K562 (cell line): ENCODE measurements at regions not wholly inside any gene's neighbourhood (a gene's known extent, or its start where the extent isn't known, plus 50 kb on each side); places are given as distances from the start of the nearest gene placed in this dataset.

Source experiments
- ATAC-seq: fragments of 200-7000 bp; cut with Tn5 transposase; 3 replicates; pipeline ENCODE4 v1.9.1; 2020; ENCODE audit warnings: moderate library complexity
- BruUV-seq: library from RNA; stranded (reverse); fragments of 400-500 nt; replicated peaks from 2 replicates; lab custom pipeline; 2021; lab: Mats Ljungman, UMichigan
- CTCF ChIA-PET: fragments of 300-600 bp; formaldehyde crosslinking; extraction: SDS; loops from one replicate; lab custom pipeline; 2021; ENCODE audit warnings: low intra/inter-chr PET ratio; lab: Yijun Ruan, JAX
- POLR2A ChIA-PET: fragments of 300-600, 350-650 bp; sonication (Branson Sonifier 250); formaldehyde crosslinking; extraction: SDS; loops from one replicate; lab custom pipeline; 2021; ENCODE audit warnings: antibody characterized with exemption, inconsistent platforms; lab: Yijun Ruan, JAX
- DNase-seq, 4 experiments: peaks; one replicate each; pipeline versions ENCODE4 v3.0.0 to v3.0.0-alpha.2; 2011 to 2018; ENCODE audit warnings: low spot score in 3 of 4, mixed read lengths in 3 of 4; ENCODE audit errors: extremely low read depth in 1 of 4
- FAIRE-seq: peaks from 2 replicates; lab custom pipeline; 2011; peaks lifted over from hg19 to GRCh38; lab: Jason Lieb, UNC
- H2AFZ ChIP-seq: 2 replicates; pipeline ENCODE4 v1.6.0; 2011; ENCODE audit warnings: low read depth, low read length, control low read depth, inconsistent platforms
- H3K27ac ChIP-seq: fragments of 200-600 bp; 3 replicates; pipeline ENCODE4 v1.8.0; 2011; ENCODE audit warnings: low read depth, mild to moderate bottlenecking, control low read depth, inconsistent platforms, low read length, moderate library complexity, mixed read lengths; ENCODE audit errors: extremely low read depth
- H3K27me3 ChIP-seq, 2 experiments: fragments of 300-600 bp in 1 of 2; 2 replicates in 1 of 2; 3 replicates in 1 of 2; pipeline versions ENCODE4 v1.6.0 to v1.8.0; 2011; ENCODE audit warnings: inconsistent platforms in 2 of 2, low read length in 2 of 2, mild to moderate bottlenecking in 1 of 2, mixed read lengths in 1 of 2, moderate library complexity in 1 of 2; ENCODE audit not compliant: control insufficient read depth in 2 of 2, insufficient read depth in 2 of 2
- H3K36me3 ChIP-seq: fragments of 300-600 bp; 3 replicates; pipeline ENCODE4 v1.8.0; 2011; ENCODE audit warnings: mild to moderate bottlenecking, low read length, inconsistent platforms; ENCODE audit not compliant: control insufficient read depth, insufficient read depth
- H3K4me1 ChIP-seq, 2 experiments: fragments of 200-600 bp in 1 of 2; replicated peaks in 1 of 2; 2 replicates in 1 of 2; 3 replicates in 1 of 2; pipeline versions ENCODE4 v1.5.1 to v1.8.0; 2011; ENCODE audit warnings: inconsistent platforms in 2 of 2, low read length in 2 of 2, mild to moderate bottlenecking in 1 of 2, mixed read lengths in 1 of 2, moderate library complexity in 1 of 2; ENCODE audit not compliant: control insufficient read depth in 2 of 2, insufficient read depth in 2 of 2
- H3K4me2 ChIP-seq: 2 replicates; pipeline ENCODE4 v1.6.1; 2011; ENCODE audit warnings: low read length, control low read depth, inconsistent platforms, mixed read lengths; ENCODE audit not compliant: insufficient read depth
- H3K4me3 ChIP-seq: fragments of 200-600 bp; sonication (generic), shearing (Covaris generic); 2 replicates; pipeline ENCODE4 v1.5.1; 2016; ENCODE audit warnings: control low read depth, inconsistent platforms
- H3K79me2 ChIP-seq: fragments of 200-600 bp; 3 replicates; pipeline ENCODE4 v1.8.0; 2011; ENCODE audit warnings: low read length, inconsistent platforms; ENCODE audit not compliant: control insufficient read depth, insufficient read depth
- H3K9ac ChIP-seq, 2 experiments: 2 replicates each; pipeline versions ENCODE4 v1.6.0 to v1.6.1; 2011; ENCODE audit warnings: low read depth in 2 of 2, low read length in 2 of 2, control low read depth in 1 of 2, inconsistent platforms in 1 of 2, mild to moderate bottlenecking in 1 of 2, mixed read lengths in 1 of 2; ENCODE audit not compliant: insufficient read depth in 1 of 2
- H3K9me1 ChIP-seq: one replicate; pipeline ENCODE4 v1.6.0; 2011; ENCODE audit warnings: inconsistent platforms, mild to moderate bottlenecking, low read length, moderate library complexity; ENCODE audit not compliant: control insufficient read depth, insufficient read depth
- H3K9me3 ChIP-seq: replicated peaks from 2 replicates; pipeline ENCODE4 v1.5.1; 2011; ENCODE audit warnings: low read depth, low read length, inconsistent platforms; ENCODE audit not compliant: control insufficient read depth, insufficient read depth
- H4K20me1 ChIP-seq: replicated peaks from 2 replicates; pipeline ENCODE4 v1.6.1; 2011; ENCODE audit warnings: low read length, inconsistent platforms, mixed read lengths; ENCODE audit not compliant: control insufficient read depth, insufficient read depth
- NFIC ChIP-seq: fragments of 450-650 bp; IDR thresholded peaks from 2 replicates; pipeline ENCODE4 v1.6.1; 2017; ENCODE audit warnings: mild to moderate bottlenecking, inconsistent platforms
- PTRF ChIP-seq: fragments of 450-650 bp; IDR thresholded peaks from 2 replicates; pipeline ENCODE4 v1.6.1; 2016; ENCODE audit warnings: mild to moderate bottlenecking, missing genetic modification characterization, missing compliant biosample characterization
- RAD21 ChIP-seq, 2 experiments: fragments of 250-450 bp in 1 of 2; fragments of 450-650 bp in 1 of 2; sonication (Bioruptor Pico) in 1 of 2; formaldehyde crosslinking in 1 of 2; IDR thresholded peaks in 1 of 2; conservative IDR thresholded peaks in 1 of 2; 2 replicates each; pipeline versions ENCODE4 v1.4.0 to v1.8.0; 2020 to 2022; ENCODE audit warnings: mild to moderate bottlenecking in 2 of 2, moderate library complexity in 1 of 2
- SMC3 ChIP-seq: conservative IDR thresholded peaks from 2 replicates; pipeline ENCODE4 v1.6.1; 2011; ENCODE audit warnings: low read depth, low read length, improper control_type of control experiment; ENCODE audit not compliant: insufficient read depth
- ZBED1 ChIP-seq: IDR thresholded peaks from 2 replicates; pipeline ENCODE4 v1.6.1; 2014
- ZFP36 ChIP-seq: fragments of 150-350 bp; IDR thresholded peaks from 2 replicates; pipeline ENCODE4 v1.6.1; 2018; ENCODE audit warnings: low read length, low read depth; ENCODE audit not compliant: partially characterized antibody
- ZNF316 ChIP-seq: fragments of 450-650 bp; IDR thresholded peaks from 2 replicates; pipeline ENCODE4 v1.6.1; 2016
- WGBS: fragments of 100-300 bp; shearing (Covaris generic); methylation state at CpG from one replicate; pipeline ENCODE4 v1.1.6; 2016; ENCODE audit warnings: low coverage, mixed read lengths; ENCODE audit not compliant: insufficient coverage; ENCODE audit errors: missing lambda C conversion rate; 5-methylcytosine and 5-hydroxymethylcytosine counted together
- in situ Hi-C: fragments of 300-500 bp; cut with MboI; formaldehyde crosslinking; loops from 4 replicates; pipeline ENCODE4 v1.15.0; 2018; ENCODE audit warnings: inconsistent platforms, mixed read lengths
- intact Hi-C: fragments of 100-400 bp; cut with micrococcal nuclease; formaldehyde crosslinking; loops from 2 replicates; pipeline ENCODE4 v1.14.2; 2022
- TF ChIP-seq, protein P1 (sequence below), 3 experiments: IDR thresholded peaks in 2 of 3; conservative IDR thresholded peaks in 1 of 3; 2 replicates each; pipeline ENCODE4 v1.5.1; 2011 to 2012; ENCODE audit warnings: low read length in 3 of 3, mild to moderate bottlenecking in 3 of 3, control low read depth in 2 of 3, improper control_type of control experiment in 1 of 3, inconsistent platforms in 1 of 3, low read depth in 1 of 3, mixed read lengths in 1 of 3, moderate library complexity in 1 of 3; ENCODE audit not compliant: insufficient read depth in 2 of 3
- TF ChIP-seq, protein P2 (sequence below): fragments of 450-650 bp; IDR thresholded peaks from 2 replicates; pipeline ENCODE4 v1.6.1; 2016; ENCODE audit warnings: mild to moderate bottlenecking

DNA sequence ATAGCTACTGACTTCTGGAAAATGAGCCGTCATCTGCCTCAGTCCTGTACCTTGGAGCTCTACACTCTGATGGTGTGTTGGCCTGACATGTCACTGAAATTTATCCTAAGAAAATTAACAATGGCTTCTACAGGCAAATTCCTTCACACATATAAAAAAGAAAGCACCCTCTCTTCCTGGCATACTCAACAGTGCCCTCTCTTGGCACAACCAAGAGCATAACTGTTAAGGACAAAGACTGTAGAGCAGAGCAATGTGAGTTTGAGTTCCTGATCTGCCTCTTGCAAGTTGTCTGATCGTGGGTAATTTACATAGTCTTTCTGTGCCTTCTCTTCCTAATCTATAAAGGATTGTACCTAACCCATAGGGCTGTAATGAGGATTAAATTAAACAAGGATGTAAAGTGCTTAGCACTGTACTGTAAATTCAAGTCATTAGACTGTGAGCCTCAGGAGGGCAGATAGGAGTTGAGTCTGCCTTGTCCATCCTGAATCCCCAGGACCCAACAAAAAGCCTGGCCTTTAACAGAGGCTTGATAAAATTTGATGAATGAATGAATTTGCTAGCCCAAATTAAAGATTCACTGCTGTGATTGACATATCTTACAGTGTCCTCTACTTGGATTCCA is 83.5 kb downstream of the SYF2 start:
- WGBS = 0% methylated on average over 2 of the region's 2 CpGs

More for the DNA sequence above, 83.5 kb downstream of the SYF2 start:
- peaks cover 33 to 42% of the 10 kb centered on the region in 2 experiments for H3K27me3 ChIP-seq
- no peaks in the 10 kb centered on the region for H3K4me1 ChIP-seq
- ChIA-PET POLR2A (interaction anchor here (1.0 to 2.3 kb wide), 3 partner anchors 9 to 23 kb away, joined by 4 to 8 read pairs (median 4); no protein-coding TSS in a partner anchor), CTCF (interaction anchor here (0.6 to 0.9 kb wide), 2 partner anchors 47 to 1440 kb away, joined by 4 to 7 read pairs; no protein-coding TSS in a partner anchor)
- no peaks in the 10 kb centered on the region for H4K20me1 ChIP-seq
- H3K27ac ChIP-seq = no peak overlapping the region
- H3K9me3 ChIP-seq = no peaks in the 10 kb centered on the region
- peak in 1 of 4 experiments; percentile 19 for DNase-seq
- H3K4me2 ChIP-seq = no peak overlapping the region
- intact Hi-C loops (no loop called here), in situ Hi-C loops (no loop called here)
- H3K36me3 ChIP-seq = no peaks in the 10 kb centered on the region
- TF ChIP-seq ZNF316 = 0 out of 2 replicates have a peak, but pooled peaks have one; percentile 4
- TF ChIP-seq, protein P1, sequence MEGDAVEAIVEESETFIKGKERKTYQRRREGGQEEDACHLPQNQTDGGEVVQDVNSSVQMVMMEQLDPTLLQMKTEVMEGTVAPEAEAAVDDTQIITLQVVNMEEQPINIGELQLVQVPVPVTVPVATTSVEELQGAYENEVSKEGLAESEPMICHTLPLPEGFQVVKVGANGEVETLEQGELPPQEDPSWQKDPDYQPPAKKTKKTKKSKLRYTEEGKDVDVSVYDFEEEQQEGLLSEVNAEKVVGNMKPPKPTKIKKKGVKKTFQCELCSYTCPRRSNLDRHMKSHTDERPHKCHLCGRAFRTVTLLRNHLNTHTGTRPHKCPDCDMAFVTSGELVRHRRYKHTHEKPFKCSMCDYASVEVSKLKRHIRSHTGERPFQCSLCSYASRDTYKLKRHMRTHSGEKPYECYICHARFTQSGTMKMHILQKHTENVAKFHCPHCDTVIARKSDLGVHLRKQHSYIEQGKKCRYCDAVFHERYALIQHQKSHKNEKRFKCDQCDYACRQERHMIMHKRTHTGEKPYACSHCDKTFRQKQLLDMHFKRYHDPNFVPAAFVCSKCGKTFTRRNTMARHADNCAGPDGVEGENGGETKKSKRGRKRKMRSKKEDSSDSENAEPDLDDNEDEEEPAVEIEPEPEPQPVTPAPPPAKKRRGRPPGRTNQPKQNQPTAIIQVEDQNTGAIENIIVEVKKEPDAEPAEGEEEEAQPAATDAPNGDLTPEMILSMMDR (IDR thresholded peaks at IDR 0.05 in 2 of 3, conservative IDR thresholded peaks at IDR 0.05 in 1 of 3; ENCODE audit: insufficient read depth in 2 of 3, low read depth in 1 of 3, low read length in 3 of 3) = peak; percentile 43 to 61 (median 48)
- no peak for TF ChIP-seq ZFP36
- no peak for TF ChIP-seq ZBED1
- TF ChIP-seq, protein P2, sequence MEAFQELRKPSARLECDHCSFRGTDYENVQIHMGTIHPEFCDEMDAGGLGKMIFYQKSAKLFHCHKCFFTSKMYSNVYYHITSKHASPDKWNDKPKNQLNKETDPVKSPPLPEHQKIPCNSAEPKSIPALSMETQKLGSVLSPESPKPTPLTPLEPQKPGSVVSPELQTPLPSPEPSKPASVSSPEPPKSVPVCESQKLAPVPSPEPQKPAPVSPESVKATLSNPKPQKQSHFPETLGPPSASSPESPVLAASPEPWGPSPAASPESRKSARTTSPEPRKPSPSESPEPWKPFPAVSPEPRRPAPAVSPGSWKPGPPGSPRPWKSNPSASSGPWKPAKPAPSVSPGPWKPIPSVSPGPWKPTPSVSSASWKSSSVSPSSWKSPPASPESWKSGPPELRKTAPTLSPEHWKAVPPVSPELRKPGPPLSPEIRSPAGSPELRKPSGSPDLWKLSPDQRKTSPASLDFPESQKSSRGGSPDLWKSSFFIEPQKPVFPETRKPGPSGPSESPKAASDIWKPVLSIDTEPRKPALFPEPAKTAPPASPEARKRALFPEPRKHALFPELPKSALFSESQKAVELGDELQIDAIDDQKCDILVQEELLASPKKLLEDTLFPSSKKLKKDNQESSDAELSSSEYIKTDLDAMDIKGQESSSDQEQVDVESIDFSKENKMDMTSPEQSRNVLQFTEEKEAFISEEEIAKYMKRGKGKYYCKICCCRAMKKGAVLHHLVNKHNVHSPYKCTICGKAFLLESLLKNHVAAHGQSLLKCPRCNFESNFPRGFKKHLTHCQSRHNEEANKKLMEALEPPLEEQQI = no peak
- TF ChIP-seq NFIC = no peak
- TF ChIP-seq RAD21 (CRISPR knock-in tag; conservative IDR thresholded peaks at IDR 0.05 in 1 of 2, IDR thresholded peaks at IDR 0.05 in 1 of 2) = peak in 1 of 2 experiments; percentile 44; a peak in 2 of 4 replicates
- no peak for TF ChIP-seq PTRF (tag)
- TF ChIP-seq SMC3 = 0 out of 2 replicates have a peak, but pooled peaks have one; percentile 16
- no peaks in the 10 kb centered on the region for H3K79me2 ChIP-seq
- H3K9me1 ChIP-seq = no peaks in the 10 kb centered on the region
- no TSS peak for BruUV-seq
- no peak overlapping the region for H2AFZ ChIP-seq
- H3K9ac ChIP-seq = no peak overlapping the region
- ATAC-seq = peak; percentile 44; the same call in 1 of the 3 replicates
- peak; percentile 80 for FAIRE-seq
- H3K4me3 ChIP-seq = no peak overlapping the region
